Skeletal muscle satellite cell (primary cell): ENCODE measurements at regions not wholly inside any gene's neighbourhood (a gene's known extent, or its start where the extent isn't known, plus 50 kb on each side); places are given as distances from the start of the nearest gene placed in this dataset.

Source experiments
- H3K27me3 ChIP-seq: 2 replicates; pipeline ENCODE4 v1.7.0; 2013; ENCODE audit warnings: low read length; ENCODE audit not compliant: control insufficient read depth, insufficient read depth
- H3K36me3 ChIP-seq: 2 replicates; pipeline ENCODE4 v1.7.0; 2013; ENCODE audit warnings: mild to moderate bottlenecking, control low read depth, low read length; ENCODE audit not compliant: insufficient read depth
- H3K4me1 ChIP-seq: 2 replicates; pipeline ENCODE4 v1.7.0; 2013; ENCODE audit warnings: low read length; ENCODE audit not compliant: control insufficient read depth, insufficient read depth
- H3K4me2 ChIP-seq: 2 replicates; pipeline ENCODE4 v1.7.0; 2013; ENCODE audit warnings: mild to moderate bottlenecking, low read length
- H3K4me3 ChIP-seq: 2 replicates; pipeline ENCODE4 v1.7.0; 2013; ENCODE audit warnings: low read length
- H3K9ac ChIP-seq: 2 replicates; pipeline ENCODE4 v1.7.0; 2013; ENCODE audit warnings: mild to moderate bottlenecking, low read depth, low read length, moderate library complexity
- H3K9me3 ChIP-seq: replicated peaks from 2 replicates; pipeline ENCODE4 v1.7.0; 2013; ENCODE audit warnings: mild to moderate bottlenecking, control low read depth, low read length

- H3K4me2 ChIP-seq = no peak overlapping the region
- H3K9me3 ChIP-seq = no peaks in the 10 kb centered on the region
Observed at GRCh38 chr18:56461151-56461550, 177.2 kb downstream of the TXNL1 start.

GRCh38 chr18:56460581-56460980 is 177.8 kb downstream of the TXNL1 start:
- Histone ChIP-seq H3K9ac (no peak overlapping the region), H3K4me3 (no peak overlapping the region), H3K27me3 (no peaks in the 10 kb centered on the region), H3K9me3 (no peaks in the 10 kb centered on the region), H3K36me3 (no peaks in the 10 kb centered on the region), H3K4me1 (no peaks in the 10 kb centered on the region), H3K4me2 (no peak overlapping the region)

More at GRCh38 chr18:56461151-56461550, 177.2 kb downstream of the TXNL1 start:
- H3K4me1 ChIP-seq = no peaks in the 10 kb centered on the region
- no peaks in the 10 kb centered on the region for H3K27me3 ChIP-seq
- H3K36me3 ChIP-seq = no peaks in the 10 kb centered on the region
- H3K9ac ChIP-seq = no peak overlapping the region
- H3K4me3 ChIP-seq = no peak overlapping the region

- no peaks in the 10 kb centered on the region for H3K27me3 ChIP-seq
- H3K9ac ChIP-seq = no peak overlapping the region
Observed at GRCh38 chr18:56458770-56459712, 179.4 kb downstream of the TXNL1 start.

GRCh38 chr18:56455874-56456273 is 182.5 kb downstream of the TXNL1 start:
- Histone ChIP-seq H3K4me3 (no peak overlapping the region), H3K27me3 (no peaks in the 10 kb centered on the region), H3K4me2 (no peak overlapping the region), H3K4me1 (no peaks in the 10 kb centered on the region), H3K9ac (no peak overlapping the region), H3K36me3 (no peaks in the 10 kb centered on the region), H3K9me3 (no peaks in the 10 kb centered on the region)

More at GRCh38 chr18:56458770-56459712, 179.4 kb downstream of the TXNL1 start:
- Histone ChIP-seq H3K4me1 (no peaks in the 10 kb centered on the region), H3K4me2 (no peak overlapping the region), H3K9me3 (no peaks in the 10 kb centered on the region), H3K4me3 (no peak overlapping the region), H3K36me3 (no peaks in the 10 kb centered on the region)

GRCh38 chr18:56455141-56455540 is 183.3 kb downstream of the TXNL1 start:
- no peaks in the 10 kb centered on the region for H3K4me1 ChIP-seq
- H3K27me3 ChIP-seq = no peaks in the 10 kb centered on the region

GRCh38 chr18:56453631-56454030 is 184.8 kb downstream of the TXNL1 start:
- Histone ChIP-seq H3K9me3 (no peaks in the 10 kb centered on the region), H3K36me3 (no peaks in the 10 kb centered on the region), H3K27me3 (no peaks in the 10 kb centered on the region), H3K4me3 (no peak overlapping the region), H3K9ac (no peak overlapping the region), H3K4me2 (no peak overlapping the region), H3K4me1 (no peaks in the 10 kb centered on the region)

More at GRCh38 chr18:56455141-56455540, 183.3 kb downstream of the TXNL1 start:
- Histone ChIP-seq H3K9ac (no peak overlapping the region), H3K4me3 (no peak overlapping the region), H3K9me3 (no peaks in the 10 kb centered on the region), H3K36me3 (no peaks in the 10 kb centered on the region), H3K4me2 (no peak overlapping the region)

- H3K4me3 ChIP-seq = no peak overlapping the region
- H3K4me2 ChIP-seq = no peak overlapping the region
- H3K27me3 ChIP-seq = no peaks in the 10 kb centered on the region
- H3K9ac ChIP-seq = no peak overlapping the region
- no peaks in the 10 kb centered on the region for H3K4me1 ChIP-seq
- H3K9me3 ChIP-seq = no peaks in the 10 kb centered on the region
- H3K36me3 ChIP-seq = no peaks in the 10 kb centered on the region
Observed at GRCh38 chr18:56451188-56451587, 187.2 kb downstream of the TXNL1 start.

GRCh38 chr18:56448751-56449150 is 189.6 kb downstream of the TXNL1 start:
- Histone ChIP-seq H3K36me3 (no peaks in the 10 kb centered on the region), H3K27me3 (no peaks in the 10 kb centered on the region), H3K4me1 (no peaks in the 10 kb centered on the region), H3K9me3 (no peaks in the 10 kb centered on the region), H3K4me2 (no peak overlapping the region), H3K4me3 (no peak overlapping the region), H3K9ac (no peak overlapping the region)

GRCh38 chr18:56445422-56445821 is 193.0 kb downstream of the TXNL1 start:
- Histone ChIP-seq H3K9me3 (no peaks in the 10 kb centered on the region), H3K27me3 (no peaks in the 10 kb centered on the region), H3K36me3 (no peaks in the 10 kb centered on the region)

GRCh38 chr18:56444201-56444600 is 194.2 kb downstream of the TXNL1 start:
- Histone ChIP-seq H3K4me3 (no peak overlapping the region), H3K36me3 (no peaks in the 10 kb centered on the region), H3K4me1 (no peaks in the 10 kb centered on the region), H3K9ac (no peak overlapping the region), H3K27me3 (no peaks in the 10 kb centered on the region), H3K4me2 (no peak overlapping the region), H3K9me3 (no peaks in the 10 kb centered on the region)

More at GRCh38 chr18:56445422-56445821, 193.0 kb downstream of the TXNL1 start:
- H3K9ac ChIP-seq = no peak overlapping the region
- H3K4me2 ChIP-seq = no peak overlapping the region
- H3K4me1 ChIP-seq = no peaks in the 10 kb centered on the region
- H3K4me3 ChIP-seq = no peak overlapping the region

GRCh38 chr18:56443166-56443907 is 195.1 kb downstream of the TXNL1 start:
- H3K4me3 ChIP-seq = no peak overlapping the region
- H3K9me3 ChIP-seq = no peaks in the 10 kb centered on the region
- no peak overlapping the region for H3K4me2 ChIP-seq
- no peaks in the 10 kb centered on the region for H3K36me3 ChIP-seq
- no peaks in the 10 kb centered on the region for H3K4me1 ChIP-seq
- no peak overlapping the region for H3K9ac ChIP-seq
- H3K27me3 ChIP-seq = no peaks in the 10 kb centered on the region
